ENCODE measurements at regions not wholly inside any gene's neighbourhood (a gene's known extent, or its start where the extent isn't known, plus 50 kb on each side); places are given as distances from the start of the nearest gene placed in this dataset.

DNA sequence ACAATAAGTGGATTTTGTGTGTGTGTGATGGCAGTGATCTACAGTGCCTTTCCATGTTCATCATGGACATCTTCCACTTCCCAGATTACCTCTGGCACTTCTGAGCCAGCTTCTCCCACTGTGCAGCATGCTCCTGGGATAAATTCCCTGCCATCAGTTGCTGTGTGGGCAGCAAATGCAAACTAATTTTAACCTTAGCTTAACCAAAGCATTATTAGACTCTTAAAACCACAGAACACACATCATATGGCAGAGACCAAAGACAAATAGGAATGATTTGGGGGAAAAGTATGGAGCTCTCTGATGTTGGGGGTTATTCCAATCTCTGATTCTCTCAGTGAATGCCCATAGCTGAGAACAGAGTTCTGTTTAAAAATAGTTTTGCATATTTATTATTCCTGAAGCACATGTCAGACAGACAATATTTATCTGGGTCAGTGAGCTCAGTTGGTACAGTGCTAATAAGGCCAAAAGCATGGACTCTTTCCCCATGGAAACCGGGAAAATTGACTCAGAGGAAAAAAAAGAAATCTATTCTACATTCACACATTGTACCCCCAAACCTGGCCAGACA, 567.4 kb downstream of the IQCM start:
- Histone ChIP-seq H3K27ac (ENCODE audit: control insufficient read depth, insufficient read depth) (no peak overlapping the region), H3K4me2 (ENCODE audit: control insufficient read depth, insufficient read depth) (no peak overlapping the region), H3K79me2 (ENCODE audit: control insufficient read depth, insufficient read depth, low read length) (no peaks in the 10 kb centered on the region), H3K36me3 (ENCODE audit: control insufficient read depth in 2 of 2, insufficient read depth in 2 of 2, low read length in 1 of 2) (no peaks in the 10 kb centered on the region), H2AFZ (ENCODE audit: control insufficient read depth, low read depth, low read length) (no peak overlapping the region), H3K4me1 (ENCODE audit: control insufficient read depth, insufficient read depth, low read length) (no peaks in the 10 kb centered on the region), H4K20me1 (ENCODE audit: control insufficient read depth, insufficient read depth) (no peaks in the 10 kb centered on the region), H3K4me3 (no peak overlapping the region), H3K9me3 (replicated peaks; ENCODE audit: control insufficient read depth, insufficient read depth, low read length) (no peaks in the 10 kb centered on the region), H3K27me3 (replicated peaks in 1 of 2; ENCODE audit: control insufficient read depth in 2 of 2, insufficient read depth in 2 of 2, low read length in 1 of 2) (no peaks in the 10 kb centered on the region), H3K9ac (ENCODE audit: control insufficient read depth, insufficient read depth, low read length) (no peak overlapping the region)
- DNase-seq (ENCODE audit: low read depth, low spot score) (no peak), FAIRE-seq (no peak), ATAC-seq (no peak)
- intact Hi-C loops (cut with micrococcal nuclease; ENCODE audit: unreplicated experiment), result no loop called here
- BruUV-seq (replicated peaks), result no TSS peak
- in situ Hi-C loops (cut with MboI), result no loop called here
- SMC1A ChIA-PET (ENCODE audit: uncharacterized antibody, unreplicated experiment), result no interaction called here
- WGBS (ENCODE audit: insufficient coverage, insufficient replicate concordance, low lambda C conversion rate, missing lambda C conversion rate), result 0% methylated on average over 1 of the region's 1 CpG
- TF ChIP-seq, protein P1, sequence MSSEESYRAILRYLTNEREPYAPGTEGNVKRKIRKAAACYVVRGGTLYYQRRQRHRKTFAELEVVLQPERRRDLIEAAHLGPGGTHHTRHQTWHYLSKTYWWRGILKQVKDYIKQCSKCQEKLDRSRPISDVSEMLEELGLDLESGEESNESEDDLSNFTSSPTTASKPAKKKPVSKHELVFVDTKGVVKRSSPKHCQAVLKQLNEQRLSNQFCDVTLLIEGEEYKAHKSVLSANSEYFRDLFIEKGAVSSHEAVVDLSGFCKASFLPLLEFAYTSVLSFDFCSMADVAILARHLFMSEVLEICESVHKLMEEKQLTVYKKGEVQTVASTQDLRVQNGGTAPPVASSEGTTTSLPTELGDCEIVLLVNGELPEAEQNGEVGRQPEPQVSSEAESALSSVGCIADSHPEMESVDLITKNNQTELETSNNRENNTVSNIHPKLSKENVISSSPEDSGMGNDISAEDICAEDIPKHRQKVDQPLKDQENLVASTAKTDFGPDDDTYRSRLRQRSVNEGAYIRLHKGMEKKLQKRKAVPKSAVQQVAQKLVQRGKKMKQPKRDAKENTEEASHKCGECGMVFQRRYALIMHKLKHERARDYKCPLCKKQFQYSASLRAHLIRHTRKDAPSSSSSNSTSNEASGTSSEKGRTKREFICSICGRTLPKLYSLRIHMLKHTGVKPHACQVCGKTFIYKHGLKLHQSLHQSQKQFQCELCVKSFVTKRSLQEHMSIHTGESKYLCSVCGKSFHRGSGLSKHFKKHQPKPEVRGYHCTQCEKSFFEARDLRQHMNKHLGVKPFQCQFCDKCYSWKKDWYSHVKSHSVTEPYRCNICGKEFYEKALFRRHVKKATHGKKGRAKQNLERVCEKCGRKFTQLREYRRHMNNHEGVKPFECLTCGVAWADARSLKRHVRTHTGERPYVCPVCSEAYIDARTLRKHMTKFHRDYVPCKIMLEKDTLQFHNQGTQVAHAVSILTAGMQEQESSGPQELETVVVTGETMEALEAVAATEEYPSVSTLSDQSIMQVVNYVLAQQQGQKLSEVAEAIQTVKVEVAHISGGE (CRISPR knock-in tag; IDR thresholded peaks at IDR 0.05), result no peak
- TF ChIP-seq SMARCA5 (IDR thresholded peaks at IDR 0.05) (no peak), IKZF2 (IDR thresholded peaks at IDR 0.05) (no peak), PAX5 (IDR thresholded peaks at IDR 0.05; ENCODE audit: borderline replicate concordance, low read depth, low read length) (no peak)
- POLR2A ChIA-PET, result no interaction called here
- CTCF ChIA-PET, result no interaction called here
- RAD21 ChIA-PET (ENCODE audit: unreplicated experiment), result no interaction called here

DNA sequence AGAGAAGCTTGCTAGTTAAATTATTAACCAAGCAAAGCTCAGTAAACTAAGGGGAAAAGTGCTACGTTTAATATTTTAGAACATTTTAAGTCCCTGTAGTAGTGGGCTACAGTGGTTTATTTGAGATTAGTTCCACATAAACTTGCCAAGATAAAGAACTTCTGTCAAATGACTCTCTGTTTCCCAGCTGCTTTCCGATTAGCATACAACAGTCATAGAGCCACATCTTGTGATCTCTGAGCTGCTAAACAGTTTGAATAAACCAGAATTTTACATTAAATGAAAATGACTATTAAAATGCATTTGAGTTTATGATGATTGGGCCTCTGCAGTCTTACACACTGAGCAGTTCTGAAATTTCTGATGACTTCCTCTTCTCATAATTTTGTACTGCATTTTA, 568.5 kb downstream of the IQCM start:
- Histone ChIP-seq H3K4me2 (ENCODE audit: control insufficient read depth, insufficient read depth) (no peak overlapping the region), H3K4me3 (no peak overlapping the region), H4K20me1 (ENCODE audit: control insufficient read depth, insufficient read depth) (no peaks in the 10 kb centered on the region), H2AFZ (ENCODE audit: control insufficient read depth, low read depth, low read length) (no peak overlapping the region), H3K4me1 (ENCODE audit: control insufficient read depth, insufficient read depth, low read length) (no peaks in the 10 kb centered on the region), H3K79me2 (ENCODE audit: control insufficient read depth, insufficient read depth, low read length) (no peaks in the 10 kb centered on the region), H3K9me3 (replicated peaks; ENCODE audit: control insufficient read depth, insufficient read depth, low read length) (no peaks in the 10 kb centered on the region), H3K36me3 (ENCODE audit: control insufficient read depth in 2 of 2, insufficient read depth in 2 of 2, low read length in 1 of 2) (no peaks in the 10 kb centered on the region), H3K27me3 (replicated peaks in 1 of 2; ENCODE audit: control insufficient read depth in 2 of 2, insufficient read depth in 2 of 2, low read length in 1 of 2) (no peaks in the 10 kb centered on the region), H3K9ac (ENCODE audit: control insufficient read depth, insufficient read depth, low read length) (no peak overlapping the region), H3K27ac (ENCODE audit: control insufficient read depth, insufficient read depth) (no peak overlapping the region)
- FAIRE-seq, result no peak
- in situ Hi-C loops (cut with MboI), result no loop called here
- SMC1A ChIA-PET (ENCODE audit: uncharacterized antibody, unreplicated experiment), result no interaction called here
- CTCF ChIA-PET, result interaction anchor here (1.9 kb wide), 1 partner anchor 12 kb away, joined by 6 read pairs; no protein-coding TSS in a partner anchor
- RAD21 ChIA-PET (ENCODE audit: unreplicated experiment), result no interaction called here
- 5% methylated on average over 2 of the region's 2 CpGs for WGBS (ENCODE audit: insufficient coverage, insufficient replicate concordance, low lambda C conversion rate, missing lambda C conversion rate)
- ATAC-seq, result no peak
- POLR2A ChIA-PET, result no interaction called here
- intact Hi-C loops (cut with micrococcal nuclease; ENCODE audit: unreplicated experiment), result no loop called here
- no peak for DNase-seq (ENCODE audit: low read depth, low spot score)
- BruUV-seq (replicated peaks), result no TSS peak
- TF ChIP-seq ETV6 (conservative IDR thresholded peaks at IDR 0.05 in 1 of 2, IDR thresholded peaks at IDR 0.05 in 1 of 2; ENCODE audit: borderline replicate concordance in 1 of 2, low read depth in 1 of 2) (no peak), POLR2AphosphoS5 (IDR thresholded peaks at IDR 0.05; ENCODE audit: low read length) (no peak), RELA (IDR thresholded peaks at IDR 0.05; ENCODE audit: borderline replicate concordance, partially characterized antibody) (no peak), ASH2L (IDR thresholded peaks at IDR 0.05; ENCODE audit: borderline replicate concordance, low read depth) (no peak), NFIC (IDR thresholded peaks at IDR 0.05; ENCODE audit: low read depth, low read length) (no peak), JUND (IDR thresholded peaks at IDR 0.05; ENCODE audit: low read depth, low read length) (no peak), NFXL1 (IDR thresholded peaks at IDR 0.05; ENCODE audit: borderline replicate concordance) (no peak), SIN3A (IDR thresholded peaks at IDR 0.05; ENCODE audit: low read depth, low read length) (no peak), FOS (IDR thresholded peaks at IDR 0.05; ENCODE audit: borderline replicate concordance, extremely low read depth, insufficient read length) (no peak)
- TF ChIP-seq, protein P2, sequence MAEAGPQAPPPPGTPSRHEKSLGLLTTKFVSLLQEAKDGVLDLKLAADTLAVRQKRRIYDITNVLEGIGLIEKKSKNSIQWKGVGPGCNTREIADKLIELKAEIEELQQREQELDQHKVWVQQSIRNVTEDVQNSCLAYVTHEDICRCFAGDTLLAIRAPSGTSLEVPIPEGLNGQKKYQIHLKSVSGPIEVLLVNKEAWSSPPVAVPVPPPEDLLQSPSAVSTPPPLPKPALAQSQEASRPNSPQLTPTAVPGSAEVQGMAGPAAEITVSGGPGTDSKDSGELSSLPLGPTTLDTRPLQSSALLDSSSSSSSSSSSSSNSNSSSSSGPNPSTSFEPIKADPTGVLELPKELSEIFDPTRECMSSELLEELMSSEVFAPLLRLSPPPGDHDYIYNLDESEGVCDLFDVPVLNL (IDR thresholded peaks at IDR 0.05; ENCODE audit: low read depth, low read length), result no peak

All from GM12878 (cell line).